Keratinocyte (primary cell): ENCODE measurements at regions not wholly inside any gene's neighbourhood (a gene's known extent, or its start where the extent isn't known, plus 50 kb on each side); places are given as distances from the start of the nearest gene placed in this dataset.
"Not testable (repeated sequence)": the region's sequence is repeated elsewhere in the genome, so short reads cannot be mapped to it uniquely, and the experiment has no call there.

Experiments used
- CTCF ChIP-seq, 3 experiments: IDR thresholded peaks in 1 of 3; conservative IDR thresholded peaks in 1 of 3; optimal IDR thresholded peaks in 1 of 3; 2 replicates in 2 of 3; 3 replicates in 1 of 3; pipeline versions ENCODE3 to v1.5.1; 2011; ENCODE audit warnings: low read length in 3 of 3, mild to moderate bottlenecking in 3 of 3, moderate library complexity in 2 of 3, control low read depth in 1 of 3, inconsistent platforms in 1 of 3; ENCODE audit not compliant: insufficient read depth in 2 of 3; ENCODE audit errors: extremely low read depth in 1 of 3
- EZH2 ChIP-seq: IDR thresholded peaks from one replicate; pipeline ENCODE4 v1.6.1; 2012; ENCODE audit warnings: inconsistent platforms, mild to moderate bottlenecking, low read length, moderate library complexity

DNA sequence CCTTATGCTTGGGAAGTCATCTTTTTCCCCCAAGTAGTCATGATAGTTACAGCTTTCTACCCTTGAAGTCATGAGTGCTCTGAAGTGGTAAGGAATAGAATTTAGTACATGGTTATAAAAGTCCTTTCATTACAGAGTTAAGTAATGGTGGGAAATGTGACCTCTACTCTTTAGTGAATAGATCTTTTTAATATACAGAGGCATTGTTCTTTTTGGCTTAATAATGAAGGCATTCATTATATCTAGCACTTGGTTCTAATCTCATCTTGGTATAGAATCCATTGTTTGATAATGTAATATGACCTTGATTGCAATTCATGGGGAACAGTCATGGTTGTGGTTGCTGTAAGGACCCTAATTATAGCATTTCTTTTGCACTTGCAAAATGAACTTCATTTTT lies 125.0 kb upstream of the PRSS12 start:
- not testable (repeated sequence) for TF ChIP-seq CTCF (optimal IDR thresholded peaks at IDR 0.05 in 1 of 3, IDR thresholded peaks at IDR 0.05 in 1 of 3, conservative IDR thresholded peaks at IDR 0.05 in 1 of 3; ENCODE audit: extremely low read depth in 1 of 3, insufficient read depth in 2 of 3, low read length in 3 of 3); EZH2
